Naive thymus-derived CD8-positive, alpha-beta T cell (primary cell): ENCODE measurements at regions not wholly inside any gene's neighbourhood (a gene's known extent, or its start where the extent isn't known, plus 50 kb on each side); places are given as distances from the start of the nearest gene placed in this dataset.

Source experiments
- ATAC-seq, 2 donors: fragments of 150-1000 bp; cut with Tn5 transposase in 1 of 2; sonication (Bioruptor Pico), chemical (Tn5 transposase) in 1 of 2; 1 replicate in 1 of 2; 2 replicates in 1 of 2; pipeline ENCODE4 v1.10.0; 2021; ENCODE audit warnings: mild to moderate bottlenecking in 2 of 2, moderate library complexity in 2 of 2
- POLR2A ChIA-PET: fragments of 350-600 bp; sonication (Branson Sonifier 250); formaldehyde crosslinking; loops from one replicate; lab custom pipeline; 2021; ENCODE audit warnings: antibody characterized with exemption; lab: Charles Lee
- DNase-seq, 10 donors: peaks; one replicate each; pipeline versions ENCODE4 v3.0.0 to v3.0.0-alpha.2; 2020 to 2022
- H3K27ac Mint-ChIP-seq, 10 donors: one replicate each; pipeline ENCODE4 v1.8.0; 2020 to 2022; ENCODE audit warnings: mild to moderate bottlenecking in 10 of 10, mixed read lengths in 10 of 10, moderate library complexity in 4 of 10, inconsistent platforms in 1 of 10
- H3K27me3 Mint-ChIP-seq, 5 donors: one replicate each; pipeline ENCODE4 v1.8.0; 2021 to 2022; ENCODE audit warnings: mixed read lengths in 5 of 5
- H3K36me3 Mint-ChIP-seq, 3 donors: one replicate each; pipeline ENCODE4 v1.8.0; 2020 to 2022; ENCODE audit warnings: mixed read lengths in 3 of 3, mild to moderate bottlenecking in 2 of 3, inconsistent platforms in 1 of 3
- H3K4me1 Mint-ChIP-seq, 4 donors: one replicate each; pipeline ENCODE4 v1.8.0; 2021 to 2022; ENCODE audit warnings: mixed read lengths in 4 of 4
- H3K4me3 Mint-ChIP-seq, 10 donors: one replicate each; pipeline ENCODE4 v1.8.0; 2020 to 2022; ENCODE audit warnings: mild to moderate bottlenecking in 10 of 10, mixed read lengths in 10 of 10, moderate library complexity in 6 of 10, inconsistent platforms in 1 of 10
- H3K9me3 Mint-ChIP-seq, 9 donors: one replicate each; pipeline ENCODE4 v1.8.0; 2020 to 2022; ENCODE audit warnings: mixed read lengths in 9 of 9, mild to moderate bottlenecking in 3 of 9, inconsistent platforms in 1 of 9, moderate library complexity in 1 of 9

DNA sequence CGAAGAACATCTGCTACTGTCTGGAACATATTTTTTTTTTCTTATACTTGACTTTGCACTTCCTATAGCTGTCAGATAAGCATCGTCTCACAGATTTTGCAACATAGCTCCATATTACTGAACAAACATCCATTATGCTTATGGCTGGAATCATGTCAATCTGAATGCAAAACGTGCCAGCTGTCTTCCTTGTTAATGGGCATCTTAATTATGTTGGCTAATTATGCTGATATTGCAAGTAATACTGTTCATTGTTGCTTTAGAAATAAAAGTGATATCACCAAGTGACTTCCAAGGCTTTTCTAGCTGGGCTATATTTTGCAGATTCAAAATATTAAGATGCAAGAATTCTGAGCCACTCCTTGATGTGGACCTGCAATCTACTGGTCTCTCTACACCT, 176.8 kb downstream of the ARL4C start:
- Mint-ChIP-seq H3K4me1 (peaks cover 10 to 41% (median 37%) of the 10 kb centered on the region in 4 donors), H3K27me3 (no peaks in the 10 kb centered on the region), H3K36me3 (peaks cover 0 to 3% (median 0%) of the 10 kb centered on the region in 3 donors), H3K27ac (peak overlapping the region in 7 of 10 donors; percentile 11 to 85 (median 33)), H3K4me3 (no peak overlapping the region), H3K9me3 (peaks cover 0 to 2% (median 0%) of the 10 kb centered on the region in 9 donors)
- POLR2A ChIA-PET = interaction anchor here (0.5 to 1.1 kb wide), 2 partner anchors 29 to 128 kb away, joined by 3 read pairs; no protein-coding TSS in a partner anchor
- DNase-seq (no peak), ATAC-seq (no peak)

DNA sequence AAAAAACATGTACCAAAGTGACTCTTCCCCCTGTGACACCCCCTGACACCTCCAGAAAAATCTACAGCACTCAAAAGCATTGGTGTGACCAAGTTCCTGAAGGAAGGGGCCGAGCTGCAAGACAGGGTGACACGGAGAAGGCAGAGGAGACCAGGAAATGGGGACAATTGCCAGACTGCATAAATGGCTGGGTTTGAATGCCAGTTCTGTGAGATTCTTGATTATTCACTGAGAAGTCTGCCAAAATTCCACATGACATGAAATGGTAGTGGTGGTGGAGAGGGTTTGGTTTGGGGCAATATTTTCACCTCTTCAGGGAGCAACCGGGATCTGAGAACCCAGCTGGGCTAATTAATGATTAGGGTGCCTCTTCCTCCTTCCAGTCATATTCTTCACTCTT, 178.5 kb downstream of the ARL4C start:
- DNase-seq = no peak
- H3K4me1 Mint-ChIP-seq = peaks cover 7 to 42% (median 35%) of the 10 kb centered on the region in 4 donors

DNA sequence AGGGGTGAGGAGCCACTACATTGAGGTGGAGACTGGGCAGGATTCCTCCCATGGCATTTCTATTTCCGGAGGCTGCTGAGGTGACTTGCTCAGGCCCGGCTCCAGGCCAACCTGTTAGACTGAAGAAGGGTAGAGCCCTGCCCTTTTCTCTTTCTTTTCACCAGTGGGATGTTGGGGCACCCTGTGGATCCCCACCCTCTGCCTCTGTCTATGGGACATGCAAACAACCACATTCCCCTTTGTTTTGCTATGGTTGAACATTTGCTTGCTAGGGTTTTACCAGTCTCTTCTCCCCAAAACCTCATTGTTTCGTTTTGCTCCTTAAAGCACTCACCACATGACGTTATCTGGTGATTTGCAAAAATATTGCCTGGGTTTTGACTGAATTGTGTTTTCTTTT, 183.3 kb downstream of the ARL4C start:
- H3K9me3 Mint-ChIP-seq = peaks cover 0 to 6% (median 0%) of the 10 kb centered on the region in 9 donors
- peak overlapping the region in 5 of 10 donors; percentile 10 to 87 (median 81) for H3K27ac Mint-ChIP-seq
- POLR2A ChIA-PET = no interaction called here
- peak in 1 of 2 donors; percentile 18 for ATAC-seq
- no peaks in the 10 kb centered on the region for H3K36me3 Mint-ChIP-seq
- H3K4me1 Mint-ChIP-seq = peaks cover 15 to 42% (median 38%) of the 10 kb centered on the region in 4 donors
- peak in 1 of 10 donors; percentile 26 for DNase-seq
- peak overlapping the region in 1 of 10 donors; percentile 26 for H3K4me3 Mint-ChIP-seq
- no peaks in the 10 kb centered on the region for H3K27me3 Mint-ChIP-seq

More for the DNA sequence above, 178.5 kb downstream of the ARL4C start:
- no peak for ATAC-seq
- POLR2A ChIA-PET = no interaction called here
- Mint-ChIP-seq H3K27me3 (no peaks in the 10 kb centered on the region), H3K4me3 (no peak overlapping the region), H3K27ac (peak overlapping the region in 2 of 10 donors; percentile 17 to 79), H3K9me3 (peaks cover 0 to 2% (median 0%) of the 10 kb centered on the region in 9 donors), H3K36me3 (peaks cover 0 to 3% (median 0%) of the 10 kb centered on the region in 3 donors)

DNA sequence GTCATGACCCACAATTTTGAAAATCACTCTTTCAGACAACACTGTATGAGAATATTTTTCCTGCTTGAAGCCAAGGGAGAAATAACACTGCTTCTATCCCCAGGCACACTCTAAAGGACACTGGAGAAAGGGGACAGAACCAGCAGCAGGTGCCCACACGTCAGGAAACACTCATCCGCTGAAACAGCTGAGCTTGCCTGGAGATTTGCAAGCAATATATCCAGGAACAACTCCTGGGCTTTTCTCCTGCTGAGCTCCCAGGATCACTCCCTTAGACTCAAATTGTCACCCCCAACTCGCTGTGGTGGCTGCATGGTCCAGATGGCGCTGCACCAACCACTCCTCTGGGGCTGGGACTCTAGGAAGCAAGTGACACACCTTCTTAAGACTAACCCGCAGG, 186.7 kb downstream of the ARL4C start:
- POLR2A ChIA-PET = interaction anchor here (1.0 kb wide), 1 partner anchor 18 kb away, joined by 3 read pairs; no protein-coding TSS in a partner anchor
- Mint-ChIP-seq H3K4me1 (peaks cover 17 to 59% (median 43%) of the 10 kb centered on the region in 4 donors), H3K27me3 (no peaks in the 10 kb centered on the region), H3K36me3 (no peaks in the 10 kb centered on the region), H3K4me3 (no peak overlapping the region), H3K27ac (peak overlapping the region in 6 of 10 donors; percentile 21 to 84 (median 48)), H3K9me3 (peaks cover 0 to 5% (median 0%) of the 10 kb centered on the region in 9 donors)
- DNase-seq (no peak), ATAC-seq (no peak)

DNA sequence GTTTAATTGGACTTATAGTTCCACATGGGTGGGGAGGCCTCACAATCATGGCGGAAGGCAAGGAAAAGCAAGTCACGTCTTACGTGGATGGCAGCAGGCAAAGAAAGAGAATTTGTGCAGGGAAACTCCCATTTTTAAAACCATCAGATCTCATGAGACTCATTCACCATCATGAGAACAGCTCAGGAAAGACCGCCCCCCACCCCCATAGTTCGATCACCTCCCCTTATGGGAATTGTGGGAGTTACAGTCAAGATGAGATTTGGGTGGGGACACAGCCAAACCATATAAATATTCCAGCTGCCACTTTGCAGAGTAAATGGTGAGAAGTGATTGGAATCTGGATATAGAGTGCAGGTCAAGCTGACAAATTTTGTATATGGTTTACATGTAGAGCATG, 187.4 kb downstream of the ARL4C start:
- peak overlapping the region; percentile 58 to 96 (median 90) for H3K27ac Mint-ChIP-seq
- no peaks in the 10 kb centered on the region for H3K36me3 Mint-ChIP-seq
- DNase-seq (no peak), ATAC-seq (no peak)
- H3K9me3 Mint-ChIP-seq = peaks cover 0 to 5% (median 0%) of the 10 kb centered on the region in 9 donors
- H3K4me3 Mint-ChIP-seq = peak overlapping the region in 6 of 10 donors; percentile 40 to 76 (median 60)
- H3K4me1 Mint-ChIP-seq = peaks cover 17 to 59% (median 43%) of the 10 kb centered on the region in 4 donors
- POLR2A ChIA-PET = interaction anchor here (0.6 to 1.3 kb wide), 6 partner anchors 11 to 145 kb away, joined by 3 to 5 read pairs (median 4); no protein-coding TSS in a partner anchor
- peaks cover 0 to under 1% (median 0%) of the 10 kb centered on the region in 5 donors for H3K27me3 Mint-ChIP-seq

DNA sequence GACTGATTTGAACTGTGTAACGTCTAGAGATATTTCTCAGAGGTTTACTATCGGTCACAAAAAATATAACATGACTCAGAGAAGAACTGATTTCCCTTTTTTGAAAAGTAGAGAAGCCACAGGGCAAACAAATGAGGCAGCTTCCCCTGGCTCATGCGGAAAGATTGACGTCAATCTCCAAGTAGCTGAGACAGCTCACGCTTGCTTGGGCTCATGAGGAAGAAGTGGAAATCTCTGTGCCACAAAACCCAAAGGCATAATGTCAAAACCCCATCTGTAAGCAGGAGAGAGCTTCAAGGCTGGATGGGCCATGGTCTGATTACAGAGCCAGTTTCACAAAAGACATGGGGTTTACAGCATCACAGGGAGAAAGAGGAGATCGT, 188.1 kb downstream of the ARL4C start:
- Mint-ChIP-seq H3K4me3 (peak overlapping the region; percentile 31 to 76 (median 60)), H3K36me3 (no peaks in the 10 kb centered on the region), H3K9me3 (peaks cover 0 to 5% (median 0%) of the 10 kb centered on the region in 9 donors), H3K27me3 (peaks cover 0 to 2% (median 0%) of the 10 kb centered on the region in 5 donors), H3K27ac (peak overlapping the region; percentile 58 to 96 (median 90)), H3K4me1 (peaks cover 17 to 56% (median 38%) of the 10 kb centered on the region in 4 donors)
- peak; percentile 88 to 93 for ATAC-seq
- peak in 9 of 10 donors; percentile 41 to 83 (median 66) for DNase-seq
- POLR2A ChIA-PET = interaction anchor here (0.9 to 1.3 kb wide), 5 partner anchors 14 to 189 kb away, joined by 3 to 5 read pairs (median 4); partner anchors contain the start of gene ARL4C

DNA sequence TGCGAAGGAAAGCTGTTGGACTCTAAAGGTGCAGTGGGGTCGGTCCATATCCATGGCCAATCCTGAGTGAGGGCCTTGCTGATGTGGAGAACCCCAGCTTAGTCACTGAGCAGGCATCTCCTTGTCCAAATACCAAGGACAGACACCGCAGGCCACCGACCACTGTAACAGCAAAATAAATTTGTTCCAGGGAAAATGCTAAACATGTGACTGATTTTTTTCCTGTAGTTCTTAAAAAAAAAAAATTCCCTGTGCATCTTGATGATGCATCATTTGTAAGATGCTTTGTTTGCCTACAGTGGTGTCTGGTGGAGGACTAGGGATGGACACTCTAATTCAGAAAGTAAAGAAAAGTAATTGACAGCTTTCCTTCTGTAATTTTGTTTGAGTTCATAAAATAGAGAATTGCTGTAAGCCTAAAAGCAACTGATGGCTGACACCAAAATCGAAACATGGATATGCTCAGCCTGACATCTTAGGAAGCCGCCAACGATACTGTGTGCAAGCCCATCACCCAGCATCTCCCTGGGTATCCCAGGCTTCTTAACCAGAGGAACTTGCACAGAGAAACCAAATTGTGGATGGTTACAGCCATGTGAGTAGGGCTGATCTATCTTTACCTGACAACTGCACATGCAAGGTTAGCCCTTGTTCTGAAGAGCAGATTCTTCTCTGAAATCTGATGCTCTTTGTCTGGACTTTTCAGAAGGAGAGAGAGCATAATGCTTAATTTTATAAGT, 188.6 kb downstream of the ARL4C start:
- Mint-ChIP-seq H3K27ac (peak overlapping the region; percentile 58 to 96 (median 90)), H3K27me3 (peaks cover 0 to 2% (median 0%) of the 10 kb centered on the region in 5 donors), H3K36me3 (no peaks in the 10 kb centered on the region), H3K4me1 (peaks cover 16 to 51% (median 35%) of the 10 kb centered on the region in 4 donors), H3K9me3 (peaks cover 0 to 5% (median 0%) of the 10 kb centered on the region in 9 donors), H3K4me3 (peak overlapping the region in 7 of 10 donors; percentile 40 to 76 (median 67))
- DNase-seq (no peak), ATAC-seq (no peak)
- POLR2A ChIA-PET = interaction anchor here (0.9 to 1.3 kb wide), 4 partner anchors 19 to 189 kb away, joined by 3 to 5 read pairs (median 4); partner anchors contain the start of gene ARL4C

DNA sequence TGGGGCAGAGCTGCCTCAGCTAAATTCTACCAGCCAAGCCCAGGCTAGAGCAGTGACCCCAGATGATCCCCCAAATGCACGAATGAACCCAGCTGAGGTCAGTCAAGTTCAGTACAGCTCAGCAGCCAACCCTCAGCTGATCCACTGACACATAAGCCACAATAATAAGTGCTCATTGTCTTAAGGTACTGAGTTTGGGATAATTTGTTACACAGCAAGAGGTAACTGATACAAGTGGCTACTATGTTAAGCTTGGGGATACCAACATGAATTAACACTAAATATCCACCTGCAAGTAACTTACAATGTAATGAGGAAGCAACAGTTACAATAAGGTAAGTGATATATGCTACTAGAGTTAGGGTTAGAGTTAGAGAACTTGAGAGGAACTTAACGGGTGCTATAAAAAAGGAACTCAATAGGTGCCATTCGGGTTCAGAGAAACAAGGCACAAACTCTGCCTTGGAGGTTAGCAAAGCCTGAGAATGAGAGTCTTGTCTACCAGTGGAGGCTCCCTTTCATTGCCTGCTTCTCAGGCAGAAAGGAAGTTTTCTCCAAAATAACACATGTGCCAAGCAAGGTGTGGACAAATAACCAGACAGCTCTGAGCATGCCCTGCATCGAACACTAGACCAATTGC, 189.4 kb downstream of the ARL4C start:
- POLR2A ChIA-PET = interaction anchor here (0.7 to 1.9 kb wide), 3 partner anchors 12 to 59 kb away, joined by 3 to 9 read pairs (median 4); no protein-coding TSS in a partner anchor
- Mint-ChIP-seq H3K4me1 (peaks cover 20 to 52% (median 40%) of the 10 kb centered on the region in 4 donors), H3K36me3 (no peaks in the 10 kb centered on the region), H3K27me3 (peaks cover 0 to 2% (median 0%) of the 10 kb centered on the region in 5 donors), H3K27ac (peak overlapping the region in 6 of 10 donors; percentile 10 to 86 (median 72)), H3K4me3 (no peak overlapping the region), H3K9me3 (peaks cover 0 to 5% (median 0%) of the 10 kb centered on the region in 9 donors)
- ATAC-seq = no peak
- no peak for DNase-seq

DNA sequence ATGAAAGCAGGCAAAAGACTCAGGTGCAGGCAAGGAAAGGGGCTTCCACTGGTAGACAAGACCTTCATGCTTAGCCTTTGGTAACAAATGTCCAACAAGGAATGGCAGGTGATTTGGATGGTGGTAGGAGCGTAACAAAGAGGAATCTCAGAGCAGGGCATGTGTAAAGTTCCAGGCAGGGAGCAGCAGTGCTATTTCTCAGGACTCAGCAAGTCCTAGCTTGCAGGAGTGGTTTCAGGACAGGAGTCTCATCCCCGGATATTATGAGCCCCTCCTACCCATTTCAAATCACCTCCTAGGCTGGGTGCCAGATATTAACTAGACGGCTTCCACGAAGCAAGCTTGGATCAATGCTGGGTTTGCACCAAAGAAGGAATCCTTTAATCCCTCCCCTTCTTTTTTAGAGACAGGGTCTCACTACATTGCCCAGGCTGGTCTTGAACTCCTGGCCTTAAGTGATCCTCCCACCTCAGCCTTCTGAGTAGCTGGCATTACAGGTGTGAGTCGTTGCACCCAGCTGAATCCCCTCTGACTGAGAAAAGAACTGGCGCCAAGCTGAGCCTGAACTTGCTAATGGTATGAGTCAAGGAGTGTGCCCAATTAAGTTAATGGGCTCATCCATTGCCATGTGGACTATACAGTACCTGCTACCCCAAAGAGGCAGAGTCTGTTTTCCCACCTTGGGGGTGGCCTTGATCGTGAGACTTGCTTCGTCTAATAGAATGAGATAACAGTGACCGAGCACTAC, 190.3 kb downstream of the ARL4C start:
- Mint-ChIP-seq H3K27me3 (peaks cover 0 to 2% (median 0%) of the 10 kb centered on the region in 5 donors), H3K27ac (peak overlapping the region in 5 of 10 donors; percentile 42 to 69 (median 53)), H3K9me3 (peaks cover 0 to 5% (median 0%) of the 10 kb centered on the region in 9 donors), H3K4me1 (peaks cover 20 to 56% (median 48%) of the 10 kb centered on the region in 4 donors), H3K4me3 (no peak overlapping the region), H3K36me3 (no peaks in the 10 kb centered on the region)
- no peak for DNase-seq
- POLR2A ChIA-PET = interaction anchor here (1.3 to 1.9 kb wide), 2 partner anchors 12 to 13 kb away, joined by 4 to 9 read pairs; no protein-coding TSS in a partner anchor
- ATAC-seq = no peak

DNA sequence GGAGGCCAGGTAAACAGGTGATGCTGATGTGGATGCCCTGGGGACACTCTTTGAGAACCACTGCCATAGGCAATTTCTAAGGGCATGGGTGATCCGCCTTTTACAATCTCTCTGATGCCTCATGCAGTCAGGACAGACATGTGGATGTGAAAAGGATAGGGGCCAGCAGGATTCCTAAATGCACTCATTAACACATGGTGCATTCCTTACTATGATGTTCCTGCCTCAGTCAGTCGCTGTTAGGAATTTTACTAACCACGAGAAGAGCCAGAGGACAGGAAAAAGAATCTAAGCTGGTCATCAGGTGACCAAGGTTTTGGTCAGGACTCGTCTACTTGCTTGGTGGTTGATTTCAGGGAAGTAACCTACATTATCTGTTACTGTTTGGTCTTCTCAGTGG, 191.0 kb downstream of the ARL4C start:
- POLR2A ChIA-PET = interaction anchor here (1.9 kb wide), 1 partner anchor 13 kb away, joined by 9 read pairs; no protein-coding TSS in a partner anchor
- peaks cover 26 to 64% (median 55%) of the 10 kb centered on the region in 4 donors for H3K4me1 Mint-ChIP-seq
- H3K9me3 Mint-ChIP-seq = peaks cover 0 to 5% (median 0%) of the 10 kb centered on the region in 9 donors
- DNase-seq (no peak), ATAC-seq (no peak)
- no peaks in the 10 kb centered on the region for H3K36me3 Mint-ChIP-seq
- H3K4me3 Mint-ChIP-seq = no peak overlapping the region
- peak overlapping the region in 4 of 10 donors; percentile 11 to 65 (median 47) for H3K27ac Mint-ChIP-seq
- H3K27me3 Mint-ChIP-seq = peaks cover 0 to 2% (median 0%) of the 10 kb centered on the region in 5 donors

DNA sequence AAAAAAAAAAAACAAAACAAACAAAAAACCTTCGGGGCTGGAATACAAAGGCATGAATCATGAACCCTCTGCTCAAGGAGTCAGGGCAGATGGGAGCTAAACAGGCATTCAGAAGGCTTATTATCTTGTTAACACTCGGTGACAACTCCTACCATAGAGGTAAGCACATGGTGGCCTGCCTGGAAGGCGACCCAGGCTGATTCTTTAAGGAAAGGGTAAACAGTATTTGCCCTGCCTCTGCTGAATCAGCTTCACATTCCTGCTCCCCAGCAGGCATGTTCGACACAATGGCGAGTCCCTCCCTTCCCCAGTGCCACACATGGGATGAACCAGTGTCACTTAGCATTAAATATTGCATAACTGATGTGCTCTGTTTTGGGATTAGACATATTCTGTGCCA, 191.9 kb downstream of the ARL4C start:
- Mint-ChIP-seq H3K4me1 (peaks cover 31 to 65% (median 62%) of the 10 kb centered on the region in 4 donors), H3K4me3 (no peak overlapping the region), H3K27ac (peak overlapping the region in 1 of 10 donors; percentile 51), H3K27me3 (peaks cover 0 to 2% (median 0%) of the 10 kb centered on the region in 5 donors), H3K36me3 (no peaks in the 10 kb centered on the region), H3K9me3 (peaks cover 0 to 5% (median 0%) of the 10 kb centered on the region in 9 donors)
- ATAC-seq = no peak
- POLR2A ChIA-PET = interaction anchor here (0.7 kb wide), 1 partner anchor 192 kb away, joined by 4 read pairs; the partner anchor contains the start of gene ARL4C
- DNase-seq = no peak
